HAP-1 (cell line): ENCODE measurements at regions not wholly inside any gene's neighbourhood (a gene's known extent, or its start where the extent isn't known, plus 50 kb on each side); places are given as distances from the start of the nearest gene placed in this dataset.

ENCODE experiments used
- DNase-seq, 2 experiments: peaks; one replicate each; pipeline ENCODE4 v3.0.0-alpha.2; 2016 to 2020; ENCODE audit warnings: low spot score in 2 of 2
- H3K27me3 ChIP-seq: fragments of 250-450 bp; sonication (Bioruptor Pico); 2 replicates; pipeline ENCODE4 v1.5.1; 2020; ENCODE audit warnings: low read depth, mild to moderate bottlenecking, moderate library complexity
- H3K36me3 ChIP-seq: fragments of 250-450 bp; sonication (Bioruptor Pico); replicated peaks from 2 replicates; pipeline ENCODE4 v1.5.1; 2020; ENCODE audit warnings: mild to moderate bottlenecking
- H3K4me1 ChIP-seq: fragments of 250-450 bp; sonication (Bioruptor Pico); 2 replicates; pipeline ENCODE4 v1.5.1; 2020; ENCODE audit warnings: mild to moderate bottlenecking
- H3K4me3 ChIP-seq: fragments of 250-450 bp; sonication (Bioruptor Pico); 2 replicates; pipeline ENCODE4 v1.5.1; 2020; ENCODE audit warnings: mild to moderate bottlenecking, moderate library complexity
- H3K9me3 ChIP-seq: fragments of 250-450 bp; sonication (Bioruptor Pico); 2 replicates; pipeline ENCODE4 v1.5.1; 2020; ENCODE audit warnings: mild to moderate bottlenecking, moderate library complexity
- in situ Hi-C: fragments of 300-500 bp; cut with MboI; formaldehyde crosslinking; loops from 3 replicates; pipeline ENCODE4 v1.14.3; 2020; ENCODE audit warnings: low sequenced_read_pairs, inconsistent platforms, mixed read lengths

- in situ Hi-C loops, result no loop called here
These were observed 184.4 kb upstream of the FTMT start for GRCh38 chr5:121667292-121667691.

GRCh38 chr5:121668635-121669034, 183.0 kb upstream of the FTMT start:
- H3K4me3 ChIP-seq, result no peak overlapping the region
- in situ Hi-C loops, result no loop called here
- no peaks in the 10 kb centered on the region for H3K36me3 ChIP-seq
- no peaks in the 10 kb centered on the region for H3K27me3 ChIP-seq
- H3K9me3 ChIP-seq, result no peaks in the 10 kb centered on the region
- no peak for DNase-seq
- no peaks in the 10 kb centered on the region for H3K4me1 ChIP-seq

More at GRCh38 chr5:121667292-121667691, 184.4 kb upstream of the FTMT start:
- H3K36me3 ChIP-seq, result no peaks in the 10 kb centered on the region
- no peaks in the 10 kb centered on the region for H3K27me3 ChIP-seq
- H3K4me3 ChIP-seq, result no peak overlapping the region
- no peak for DNase-seq
- no peaks in the 10 kb centered on the region for H3K9me3 ChIP-seq
- no peaks in the 10 kb centered on the region for H3K4me1 ChIP-seq

DNA sequence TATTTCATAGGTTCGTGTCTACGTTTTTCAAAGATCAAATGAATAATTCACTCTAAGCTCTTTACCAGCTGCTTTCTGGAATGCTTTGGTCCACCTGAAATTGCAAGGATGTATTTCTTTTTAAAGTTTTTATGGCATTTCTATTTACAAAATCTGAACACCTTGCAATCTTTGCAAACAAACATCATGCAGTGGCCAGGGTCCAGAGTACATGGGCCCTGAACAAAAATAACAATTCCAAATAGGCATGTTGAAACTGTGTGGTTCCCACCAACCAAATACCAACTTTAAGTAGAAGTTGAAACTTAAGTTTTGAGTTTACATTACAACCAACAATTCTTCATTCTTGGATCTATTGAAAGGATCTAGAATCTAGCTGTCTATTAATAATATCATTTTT, 180.1 kb upstream of the FTMT start:
- Histone ChIP-seq H3K4me3 (no peak overlapping the region), H3K4me1 (no peaks in the 10 kb centered on the region), H3K27me3 (no peaks in the 10 kb centered on the region), H3K9me3 (no peaks in the 10 kb centered on the region; the same call in 1 of the 2 replicates), H3K36me3 (no peaks in the 10 kb centered on the region)
- DNase-seq, result no peak
- in situ Hi-C loops, result no loop called here

- Histone ChIP-seq H3K9me3 (no peaks in the 10 kb centered on the region; the same call in 1 of the 2 replicates), H3K4me1 (no peaks in the 10 kb centered on the region), H3K4me3 (no peak overlapping the region), H3K36me3 (no peaks in the 10 kb centered on the region), H3K27me3 (no peaks in the 10 kb centered on the region)
- DNase-seq, result no peak
- in situ Hi-C loops, result no loop called here
These were observed 175.8 kb upstream of the FTMT start for GRCh38 chr5:121675924-121676323.

DNA sequence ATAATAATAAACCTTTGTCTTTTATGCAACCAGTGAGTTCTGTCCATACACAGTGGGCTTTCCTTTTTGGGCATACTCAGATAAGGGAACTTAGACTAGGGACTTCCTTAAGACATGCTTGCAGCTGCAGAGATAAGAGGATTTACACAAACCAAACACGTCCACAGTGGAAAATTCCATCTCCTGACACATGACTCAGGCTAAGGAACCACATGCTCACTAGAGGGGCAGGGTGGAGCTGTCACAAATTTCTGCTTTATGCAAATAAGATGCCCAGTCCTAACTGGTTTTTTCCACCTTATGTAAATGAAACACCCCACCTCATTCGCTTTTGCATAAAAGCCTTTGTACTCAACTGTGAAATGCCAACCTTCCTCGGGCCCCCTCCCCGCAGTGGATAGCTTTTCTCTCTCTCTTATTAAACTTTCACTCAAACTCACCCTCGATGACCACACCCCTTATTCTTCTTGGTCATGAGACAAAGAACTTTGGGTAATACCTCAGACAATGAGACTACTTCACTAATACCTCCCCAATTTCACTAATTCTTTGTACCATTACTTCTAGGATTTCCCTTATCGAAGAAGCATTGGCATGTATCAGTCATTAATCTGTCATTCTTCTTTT, 170.3 kb upstream of the FTMT start:
- no peak for DNase-seq
- H3K36me3 ChIP-seq, result no peaks in the 10 kb centered on the region
- in situ Hi-C loops, result no loop called here
- no peaks in the 10 kb centered on the region for H3K4me1 ChIP-seq
- H3K9me3 ChIP-seq, result no peaks in the 10 kb centered on the region
- no peak overlapping the region for H3K4me3 ChIP-seq
- H3K27me3 ChIP-seq, result no peaks in the 10 kb centered on the region

DNA sequence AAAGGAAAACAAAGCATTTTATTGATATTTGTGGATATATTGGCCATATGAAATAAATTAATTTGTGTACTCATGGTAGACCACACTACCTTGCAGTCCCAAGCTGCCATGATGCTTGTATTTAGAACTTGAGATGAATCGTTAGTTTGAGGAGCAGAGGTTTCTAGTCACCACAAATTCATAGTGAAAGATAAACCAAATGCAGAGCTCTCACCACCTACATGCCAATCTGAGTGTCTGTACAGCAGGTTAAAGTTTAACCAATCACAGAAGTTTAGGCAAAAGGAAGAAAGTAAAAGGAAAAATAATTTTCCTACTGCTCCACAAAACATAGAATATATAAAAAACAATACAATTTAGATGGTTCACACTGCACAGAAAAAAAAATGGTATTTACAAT, 163.6 kb upstream of the FTMT start:
- H3K27me3 ChIP-seq, result no peaks in the 10 kb centered on the region
- no peak overlapping the region for H3K4me3 ChIP-seq
- H3K4me1 ChIP-seq, result peaks cover 5% of the 10 kb centered on the region; the same call in 1 of the 2 replicates
- no peak for DNase-seq
- H3K36me3 ChIP-seq, result no peaks in the 10 kb centered on the region
- no peaks in the 10 kb centered on the region for H3K9me3 ChIP-seq
- in situ Hi-C loops, result no loop called here

GRCh38 chr5:121688781-121689180, 162.9 kb upstream of the FTMT start:
- Histone ChIP-seq H3K27me3 (no peaks in the 10 kb centered on the region), H3K4me1 (peaks cover 5% of the 10 kb centered on the region; the same call in 1 of the 2 replicates), H3K4me3 (no peak overlapping the region), H3K9me3 (no peaks in the 10 kb centered on the region), H3K36me3 (no peaks in the 10 kb centered on the region)
- in situ Hi-C loops, result no loop called here
- no peak for DNase-seq

DNA sequence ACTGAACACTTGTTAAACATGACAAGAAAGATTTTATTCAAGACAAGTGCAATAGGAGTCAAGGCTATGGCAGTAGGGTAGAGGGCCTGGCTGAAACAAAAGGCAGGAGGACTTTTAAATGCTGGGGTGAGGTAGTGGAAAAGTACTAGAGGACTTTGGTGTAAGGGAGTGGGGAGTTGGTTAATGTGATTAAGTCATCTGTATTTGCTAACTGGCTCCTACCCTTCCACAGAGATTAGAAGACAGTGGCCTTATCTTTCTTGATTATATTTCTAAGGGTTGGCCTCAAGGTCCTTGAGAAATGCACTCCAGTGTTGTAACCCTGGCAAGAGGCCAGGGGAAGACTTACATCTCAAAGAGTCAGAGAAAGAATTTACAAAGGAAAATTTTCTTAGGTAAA, 160.2 kb upstream of the FTMT start:
- no peaks in the 10 kb centered on the region for H3K36me3 ChIP-seq
- no peak overlapping the region for H3K4me3 ChIP-seq
- in situ Hi-C loops, result no loop called here
- no peaks in the 10 kb centered on the region for H3K27me3 ChIP-seq
- no peaks in the 10 kb centered on the region for H3K9me3 ChIP-seq
- DNase-seq, result peak in 1 of 2 experiments; percentile 11
- H3K4me1 ChIP-seq, result peaks cover 5% of the 10 kb centered on the region; the same call in 1 of the 2 replicates

DNA sequence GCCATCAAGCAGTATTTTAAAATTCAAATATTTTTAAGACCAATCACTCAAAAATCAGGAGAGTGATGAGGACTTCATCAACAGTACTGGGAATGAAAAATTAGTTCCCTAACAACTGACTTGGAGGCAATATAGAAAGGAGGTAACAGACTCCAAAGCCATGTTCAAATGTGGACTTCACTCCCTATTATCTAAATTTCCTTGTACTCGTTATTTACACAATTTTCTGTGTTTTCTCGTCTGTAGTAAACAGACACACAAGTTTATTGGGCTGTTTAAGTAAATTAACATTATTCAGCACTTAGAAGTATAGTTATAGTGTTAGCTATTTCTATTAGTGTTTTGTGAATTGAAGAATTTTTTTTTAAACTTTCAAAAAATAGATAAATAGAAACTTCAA, 159.5 kb upstream of the FTMT start:
- peaks cover 5% of the 10 kb centered on the region; the same call in 1 of the 2 replicates for H3K4me1 ChIP-seq
- no peak overlapping the region for H3K4me3 ChIP-seq
- in situ Hi-C loops, result no loop called here
- H3K9me3 ChIP-seq, result no peaks in the 10 kb centered on the region
- DNase-seq, result no peak
- no peaks in the 10 kb centered on the region for H3K36me3 ChIP-seq
- H3K27me3 ChIP-seq, result no peaks in the 10 kb centered on the region

DNA sequence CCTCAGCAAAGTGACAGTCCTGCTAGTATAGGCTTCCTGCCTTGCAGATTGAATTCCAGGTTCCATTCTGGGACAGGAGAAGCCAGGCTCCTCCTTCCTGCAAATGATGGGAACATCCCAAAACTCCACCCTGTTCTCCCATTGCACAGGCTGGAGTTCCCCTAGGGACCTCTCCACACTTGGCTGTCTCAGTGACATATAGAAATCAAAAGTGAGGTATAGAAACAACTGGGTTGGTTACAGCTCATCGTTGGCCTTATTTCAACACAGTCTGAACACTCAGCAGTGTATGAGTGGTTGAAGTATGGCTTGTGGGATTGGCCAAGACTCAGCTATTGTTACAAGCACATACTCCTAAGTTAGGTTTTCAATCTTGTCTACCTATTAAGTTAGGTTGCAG, 157.8 kb upstream of the FTMT start:
- in situ Hi-C loops, result no loop called here
- Histone ChIP-seq H3K36me3 (no peaks in the 10 kb centered on the region), H3K27me3 (no peaks in the 10 kb centered on the region), H3K4me1 (peaks cover 5% of the 10 kb centered on the region; the same call in 1 of the 2 replicates), H3K4me3 (no peak overlapping the region), H3K9me3 (no peaks in the 10 kb centered on the region)
- no peak for DNase-seq

DNA sequence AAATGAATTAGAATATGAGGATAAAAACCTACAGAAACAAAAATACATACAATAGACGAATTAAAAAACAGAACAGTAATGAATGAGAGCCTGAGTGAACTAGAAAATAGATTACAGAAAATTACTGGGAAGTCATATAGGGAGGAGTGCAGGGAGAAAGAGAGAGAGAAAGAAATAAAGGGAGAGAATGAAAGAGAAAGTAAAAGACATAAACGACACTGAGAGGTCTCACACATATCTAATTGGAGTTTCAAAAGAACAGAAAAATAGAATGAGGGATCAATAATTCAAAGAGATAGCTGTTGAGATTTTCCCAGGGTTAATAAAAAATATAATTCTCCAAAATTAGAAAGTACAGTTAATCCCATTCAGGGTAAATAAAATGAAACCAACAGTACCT, 156.4 kb upstream of the FTMT start:
- Histone ChIP-seq H3K9me3 (no peaks in the 10 kb centered on the region), H3K4me3 (no peak overlapping the region), H3K4me1 (no peaks in the 10 kb centered on the region; the same call in 1 of the 2 replicates), H3K36me3 (no peaks in the 10 kb centered on the region), H3K27me3 (no peaks in the 10 kb centered on the region)
- in situ Hi-C loops, result no loop called here
- DNase-seq, result no peak

- no peak overlapping the region for H3K4me3 ChIP-seq
- no peaks in the 10 kb centered on the region for H3K27me3 ChIP-seq
- in situ Hi-C loops, result no loop called here
- H3K4me1 ChIP-seq, result no peaks in the 10 kb centered on the region
- no peaks in the 10 kb centered on the region for H3K36me3 ChIP-seq
- no peaks in the 10 kb centered on the region for H3K9me3 ChIP-seq
- DNase-seq, result no peak
These were observed 153.0 kb upstream of the FTMT start for GRCh38 chr5:121698690-121699089.

GRCh38 chr5:121701731-121702130, 150.0 kb upstream of the FTMT start:
- Histone ChIP-seq H3K9me3 (no peaks in the 10 kb centered on the region), H3K4me3 (no peak overlapping the region), H3K27me3 (no peaks in the 10 kb centered on the region), H3K36me3 (no peaks in the 10 kb centered on the region), H3K4me1 (no peaks in the 10 kb centered on the region)
- no peak for DNase-seq
- in situ Hi-C loops, result no loop called here

- Histone ChIP-seq H3K4me1 (no peaks in the 10 kb centered on the region), H3K36me3 (no peaks in the 10 kb centered on the region), H3K9me3 (no peaks in the 10 kb centered on the region), H3K27me3 (no peaks in the 10 kb centered on the region), H3K4me3 (no peak overlapping the region)
- peak; percentile 16 to 23 for DNase-seq
- in situ Hi-C loops, result no loop called here
These were observed 149.0 kb upstream of the FTMT start for GRCh38 chr5:121702682-121703081.

DNA sequence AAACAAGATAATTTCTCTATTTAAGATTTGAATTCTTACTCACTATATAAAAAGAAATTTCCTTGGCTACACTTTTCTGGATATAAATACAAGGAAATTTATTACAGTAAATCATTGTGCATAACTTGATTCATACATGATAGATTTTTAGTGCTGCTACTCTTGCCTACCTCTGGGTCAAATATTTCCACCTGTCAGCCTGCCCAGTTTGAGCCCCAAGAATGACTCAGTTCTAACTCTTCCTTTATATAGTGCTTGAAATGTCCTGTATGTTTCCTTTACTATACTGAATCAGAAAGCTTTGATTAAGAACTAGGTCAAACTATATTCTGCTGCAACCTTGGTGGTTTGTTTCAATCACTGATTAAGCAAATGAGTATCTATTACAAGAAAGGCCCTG, 147.4 kb upstream of the FTMT start:
- in situ Hi-C loops, result no loop called here
- H3K4me3 ChIP-seq, result no peak overlapping the region
- H3K27me3 ChIP-seq, result no peaks in the 10 kb centered on the region
- H3K36me3 ChIP-seq, result no peaks in the 10 kb centered on the region
- DNase-seq, result no peak
- H3K4me1 ChIP-seq, result no peaks in the 10 kb centered on the region
- no peaks in the 10 kb centered on the region for H3K9me3 ChIP-seq
